ENCODE measurements at regions not wholly inside any gene's neighbourhood (a gene's known extent, or its start where the extent isn't known, plus 50 kb on each side); places are given as distances from the start of the nearest gene placed in this dataset.

DNA sequence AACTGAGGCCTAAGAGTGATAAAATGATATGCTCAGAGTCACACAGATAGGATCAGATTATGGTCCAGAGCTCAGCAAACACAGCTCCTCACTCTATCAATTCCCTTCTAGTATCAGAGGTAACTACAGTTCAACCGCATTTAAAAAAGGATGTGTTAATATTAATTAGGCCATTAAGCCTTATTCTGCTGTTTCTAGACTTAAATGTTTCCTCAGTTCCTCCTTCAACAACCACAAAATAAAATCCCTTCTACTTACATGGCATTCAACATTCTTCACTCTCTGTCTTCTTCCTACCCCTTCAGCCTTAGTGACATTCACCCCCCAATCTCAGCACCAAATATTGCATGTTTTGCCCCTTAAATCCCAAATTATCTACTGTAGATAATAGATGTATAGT, 254.9 kb downstream of the PLPP3 start:
- Histone ChIP-seq H3K27ac (ENCODE audit: extremely low read length, insufficient read depth, low read length) (no peak overlapping the region), H2AFZ (ENCODE audit: low read length) (no peak overlapping the region), H3K4me1 (ENCODE audit: insufficient read depth, low read length) (peaks cover 2% of the 10 kb centered on the region), H4K20me1 (ENCODE audit: insufficient read depth, low read length) (no peaks in the 10 kb centered on the region), H3K4me2 (ENCODE audit: low read depth, low read length) (no peak overlapping the region), H3K27me3 (ENCODE audit: control insufficient read depth in 1 of 2, insufficient read depth in 2 of 2, low read length in 2 of 2) (no peaks in the 10 kb centered on the region), H3K9me3 (ENCODE audit: low read length) (no peaks in the 10 kb centered on the region), H3K79me2 (ENCODE audit: insufficient read depth, low read length) (no peaks in the 10 kb centered on the region), H3K9ac (ENCODE audit: insufficient read depth, low read depth, low read length) (no peak overlapping the region), H3K4me3 (replicated peaks in 1 of 3; ENCODE audit: insufficient read depth in 1 of 3, low read depth in 2 of 3, low read length in 3 of 3) (no peak overlapping the region), H3K36me3 (replicated peaks in 1 of 2; ENCODE audit: control insufficient read depth in 1 of 2, insufficient read depth in 2 of 2, low read length in 2 of 2) (no peaks in the 10 kb centered on the region)
- WGBS (ENCODE audit: low lambda C conversion rate), result 100% methylated on average over 1 of the region's 1 CpG
- ChIA-PET CTCF (ENCODE audit: low intra/inter-chr PET ratio, low total read pairs) (no interaction called here), POLR2A (no interaction called here)
- no peak for ATAC-seq
- BruUV-seq (replicated peaks), result no TSS peak
- intact Hi-C loops (cut with micrococcal nuclease; ENCODE audit: unreplicated experiment), result no loop called here
- TF ChIP-seq ZNF672 (CRISPR knock-in tag; IDR thresholded peaks at IDR 0.05) (no peak), SETDB1 (CRISPR knock-in tag; IDR thresholded peaks at IDR 0.05; ENCODE audit: borderline replicate concordance) (no peak), PTBP1 (IDR thresholded peaks at IDR 0.05; ENCODE audit: low read depth, low read length, poor library complexity, severe bottlenecking) (no peak)
- TF ChIP-seq, protein P1, sequence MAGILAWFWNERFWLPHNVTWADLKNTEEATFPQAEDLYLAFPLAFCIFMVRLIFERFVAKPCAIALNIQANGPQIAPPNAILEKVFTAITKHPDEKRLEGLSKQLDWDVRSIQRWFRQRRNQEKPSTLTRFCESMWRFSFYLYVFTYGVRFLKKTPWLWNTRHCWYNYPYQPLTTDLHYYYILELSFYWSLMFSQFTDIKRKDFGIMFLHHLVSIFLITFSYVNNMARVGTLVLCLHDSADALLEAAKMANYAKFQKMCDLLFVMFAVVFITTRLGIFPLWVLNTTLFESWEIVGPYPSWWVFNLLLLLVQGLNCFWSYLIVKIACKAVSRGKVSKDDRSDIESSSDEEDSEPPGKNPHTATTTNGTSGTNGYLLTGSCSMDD (CRISPR knock-in tag; IDR thresholded peaks at IDR 0.05), result no peak
- TF ChIP-seq, protein P2, sequence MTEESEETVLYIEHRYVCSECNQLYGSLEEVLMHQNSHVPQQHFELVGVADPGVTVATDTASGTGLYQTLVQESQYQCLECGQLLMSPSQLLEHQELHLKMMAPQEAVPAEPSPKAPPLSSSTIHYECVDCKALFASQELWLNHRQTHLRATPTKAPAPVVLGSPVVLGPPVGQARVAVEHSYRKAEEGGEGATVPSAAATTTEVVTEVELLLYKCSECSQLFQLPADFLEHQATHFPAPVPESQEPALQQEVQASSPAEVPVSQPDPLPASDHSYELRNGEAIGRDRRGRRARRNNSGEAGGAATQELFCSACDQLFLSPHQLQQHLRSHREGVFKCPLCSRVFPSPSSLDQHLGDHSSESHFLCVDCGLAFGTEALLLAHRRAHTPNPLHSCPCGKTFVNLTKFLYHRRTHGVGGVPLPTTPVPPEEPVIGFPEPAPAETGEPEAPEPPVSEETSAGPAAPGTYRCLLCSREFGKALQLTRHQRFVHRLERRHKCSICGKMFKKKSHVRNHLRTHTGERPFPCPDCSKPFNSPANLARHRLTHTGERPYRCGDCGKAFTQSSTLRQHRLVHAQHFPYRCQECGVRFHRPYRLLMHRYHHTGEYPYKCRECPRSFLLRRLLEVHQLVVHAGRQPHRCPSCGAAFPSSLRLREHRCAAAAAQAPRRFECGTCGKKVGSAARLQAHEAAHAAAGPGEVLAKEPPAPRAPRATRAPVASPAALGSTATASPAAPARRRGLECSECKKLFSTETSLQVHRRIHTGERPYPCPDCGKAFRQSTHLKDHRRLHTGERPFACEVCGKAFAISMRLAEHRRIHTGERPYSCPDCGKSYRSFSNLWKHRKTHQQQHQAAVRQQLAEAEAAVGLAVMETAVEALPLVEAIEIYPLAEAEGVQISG (CRISPR knock-in tag; IDR thresholded peaks at IDR 0.05), result no peak
- in situ Hi-C loops (cut with HindIII; ENCODE audit: extremely low pct_ligation_motif_present, low pct_unique_long_range_greater_than_20kb), result no loop called here
- FAIRE-seq, result no peak
- no peak for DNase-seq (ENCODE audit: low spot score)

DNA sequence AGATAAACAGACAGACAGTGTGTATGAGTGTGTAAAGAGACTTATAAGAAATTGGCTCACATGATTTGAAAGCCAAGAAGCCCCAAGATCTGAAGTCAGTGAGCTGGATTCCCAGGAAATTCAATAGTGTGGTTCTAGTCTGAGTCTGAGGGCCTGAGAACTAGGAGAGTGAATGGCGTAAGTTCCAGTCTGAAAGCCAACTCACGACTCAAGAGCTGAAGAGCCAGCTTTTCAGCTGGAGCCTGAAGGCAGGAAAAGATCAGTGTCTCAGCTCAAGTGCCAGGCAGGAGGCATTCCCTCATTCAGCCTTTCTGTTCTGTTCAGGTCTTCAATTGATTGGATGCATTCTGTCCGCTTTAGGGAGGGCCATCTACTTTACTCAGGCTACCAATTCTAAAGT, 257.2 kb downstream of the PLPP3 start:
- H3K79me2 ChIP-seq (ENCODE audit: insufficient read depth, low read length), result no peaks in the 10 kb centered on the region
- no peaks in the 10 kb centered on the region for H3K36me3 ChIP-seq (replicated peaks in 1 of 2; ENCODE audit: control insufficient read depth in 1 of 2, insufficient read depth in 2 of 2, low read length in 2 of 2)
- POLR2A ChIA-PET, result no interaction called here
- no peaks in the 10 kb centered on the region for H4K20me1 ChIP-seq (ENCODE audit: insufficient read depth, low read length)
- H3K27ac ChIP-seq (ENCODE audit: extremely low read length, insufficient read depth, low read length), result no peak overlapping the region
- 91% methylated on average over 3 of the region's 3 CpGs for WGBS (ENCODE audit: low lambda C conversion rate)
- ATAC-seq, result no peak
- in situ Hi-C loops (cut with HindIII; ENCODE audit: extremely low pct_ligation_motif_present, low pct_unique_long_range_greater_than_20kb) (no loop called here), intact Hi-C loops (cut with micrococcal nuclease; ENCODE audit: unreplicated experiment) (no loop called here)
- DNase-seq (ENCODE audit: low spot score), result no peak
- no peak overlapping the region for H2AFZ ChIP-seq (ENCODE audit: low read length)
- H3K4me3 ChIP-seq (replicated peaks in 1 of 3; ENCODE audit: insufficient read depth in 1 of 3, low read depth in 2 of 3, low read length in 3 of 3), result no peak overlapping the region
- H3K9me3 ChIP-seq (ENCODE audit: low read length), result no peaks in the 10 kb centered on the region
- no peak for FAIRE-seq
- H3K4me1 ChIP-seq (ENCODE audit: insufficient read depth, low read length), result no peaks in the 10 kb centered on the region
- H3K27me3 ChIP-seq (ENCODE audit: control insufficient read depth in 1 of 2, insufficient read depth in 2 of 2, low read length in 2 of 2), result no peaks in the 10 kb centered on the region
- BruUV-seq (replicated peaks), result no TSS peak
- no peak overlapping the region for H3K9ac ChIP-seq (ENCODE audit: insufficient read depth, low read depth, low read length)
- no peak overlapping the region for H3K4me2 ChIP-seq (ENCODE audit: low read depth, low read length)
- CTCF ChIA-PET (ENCODE audit: low intra/inter-chr PET ratio, low total read pairs), result no interaction called here
- no peak for TF ChIP-seq ZNF570 (CRISPR knock-in tag; IDR thresholded peaks at IDR 0.05; ENCODE audit: borderline replicate concordance)
- TF ChIP-seq, protein P3, sequence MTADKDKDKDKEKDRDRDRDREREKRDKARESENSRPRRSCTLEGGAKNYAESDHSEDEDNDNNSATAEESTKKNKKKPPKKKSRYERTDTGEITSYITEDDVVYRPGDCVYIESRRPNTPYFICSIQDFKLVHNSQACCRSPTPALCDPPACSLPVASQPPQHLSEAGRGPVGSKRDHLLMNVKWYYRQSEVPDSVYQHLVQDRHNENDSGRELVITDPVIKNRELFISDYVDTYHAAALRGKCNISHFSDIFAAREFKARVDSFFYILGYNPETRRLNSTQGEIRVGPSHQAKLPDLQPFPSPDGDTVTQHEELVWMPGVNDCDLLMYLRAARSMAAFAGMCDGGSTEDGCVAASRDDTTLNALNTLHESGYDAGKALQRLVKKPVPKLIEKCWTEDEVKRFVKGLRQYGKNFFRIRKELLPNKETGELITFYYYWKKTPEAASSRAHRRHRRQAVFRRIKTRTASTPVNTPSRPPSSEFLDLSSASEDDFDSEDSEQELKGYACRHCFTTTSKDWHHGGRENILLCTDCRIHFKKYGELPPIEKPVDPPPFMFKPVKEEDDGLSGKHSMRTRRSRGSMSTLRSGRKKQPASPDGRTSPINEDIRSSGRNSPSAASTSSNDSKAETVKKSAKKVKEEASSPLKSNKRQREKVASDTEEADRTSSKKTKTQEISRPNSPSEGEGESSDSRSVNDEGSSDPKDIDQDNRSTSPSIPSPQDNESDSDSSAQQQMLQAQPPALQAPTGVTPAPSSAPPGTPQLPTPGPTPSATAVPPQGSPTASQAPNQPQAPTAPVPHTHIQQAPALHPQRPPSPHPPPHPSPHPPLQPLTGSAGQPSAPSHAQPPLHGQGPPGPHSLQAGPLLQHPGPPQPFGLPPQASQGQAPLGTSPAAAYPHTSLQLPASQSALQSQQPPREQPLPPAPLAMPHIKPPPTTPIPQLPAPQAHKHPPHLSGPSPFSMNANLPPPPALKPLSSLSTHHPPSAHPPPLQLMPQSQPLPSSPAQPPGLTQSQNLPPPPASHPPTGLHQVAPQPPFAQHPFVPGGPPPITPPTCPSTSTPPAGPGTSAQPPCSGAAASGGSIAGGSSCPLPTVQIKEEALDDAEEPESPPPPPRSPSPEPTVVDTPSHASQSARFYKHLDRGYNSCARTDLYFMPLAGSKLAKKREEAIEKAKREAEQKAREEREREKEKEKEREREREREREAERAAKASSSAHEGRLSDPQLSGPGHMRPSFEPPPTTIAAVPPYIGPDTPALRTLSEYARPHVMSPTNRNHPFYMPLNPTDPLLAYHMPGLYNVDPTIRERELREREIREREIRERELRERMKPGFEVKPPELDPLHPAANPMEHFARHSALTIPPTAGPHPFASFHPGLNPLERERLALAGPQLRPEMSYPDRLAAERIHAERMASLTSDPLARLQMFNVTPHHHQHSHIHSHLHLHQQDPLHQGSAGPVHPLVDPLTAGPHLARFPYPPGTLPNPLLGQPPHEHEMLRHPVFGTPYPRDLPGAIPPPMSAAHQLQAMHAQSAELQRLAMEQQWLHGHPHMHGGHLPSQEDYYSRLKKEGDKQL (CRISPR knock-in tag; IDR thresholded peaks at IDR 0.05; ENCODE audit: low read depth), result no peak
- no peak for TF ChIP-seq SOX6 (IDR thresholded peaks at IDR 0.05)
- TF ChIP-seq SOX6 (CRISPR knock-in tag; IDR thresholded peaks at IDR 0.05), result no peak
- TF ChIP-seq MAFG (CRISPR knock-in tag; IDR thresholded peaks at IDR 0.05), result no peak
- TF ChIP-seq TP53 (CRISPR knock-in tag; conservative IDR thresholded peaks at IDR 0.05), result no peak
